GM18519 (cell line): ENCODE measurements at regions not wholly inside any gene's neighbourhood (a gene's known extent, or its start where the extent isn't known, plus 50 kb on each side); places are given as distances from the start of the nearest gene placed in this dataset.
"Not testable (repeated sequence)": the region's sequence is repeated elsewhere in the genome, so short reads cannot be mapped to it uniquely, and the experiment has no call there.

Source experiments
- ATAC-seq: cut with Tn5 transposase; IDR thresholded peaks from one replicate; pipeline ENCODE4 v1.9.1; 2021; ENCODE audit warnings: mild to moderate bottlenecking, moderate library complexity; ENCODE audit not compliant: unreplicated experiment, low FRiP score

DNA sequence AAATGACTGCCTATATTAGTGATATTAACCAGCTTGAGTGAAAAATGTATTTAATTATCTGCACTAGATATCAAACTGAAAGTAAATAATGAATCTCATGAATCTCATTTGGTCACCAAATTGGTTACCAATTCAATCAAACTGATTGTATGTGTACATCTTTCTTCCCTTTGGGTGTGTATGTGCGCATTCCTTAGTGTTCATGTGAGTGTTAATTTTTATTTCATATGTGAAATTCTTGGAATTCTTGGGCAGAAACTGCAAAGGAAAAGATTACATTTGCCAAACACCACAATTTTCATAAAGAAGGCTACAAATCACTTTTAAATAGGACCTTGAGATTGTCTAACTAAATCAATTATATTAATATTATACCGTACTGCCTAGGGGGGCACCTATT, 648.4 kb upstream of the MARCKS start:
- ATAC-seq = no peak

DNA sequence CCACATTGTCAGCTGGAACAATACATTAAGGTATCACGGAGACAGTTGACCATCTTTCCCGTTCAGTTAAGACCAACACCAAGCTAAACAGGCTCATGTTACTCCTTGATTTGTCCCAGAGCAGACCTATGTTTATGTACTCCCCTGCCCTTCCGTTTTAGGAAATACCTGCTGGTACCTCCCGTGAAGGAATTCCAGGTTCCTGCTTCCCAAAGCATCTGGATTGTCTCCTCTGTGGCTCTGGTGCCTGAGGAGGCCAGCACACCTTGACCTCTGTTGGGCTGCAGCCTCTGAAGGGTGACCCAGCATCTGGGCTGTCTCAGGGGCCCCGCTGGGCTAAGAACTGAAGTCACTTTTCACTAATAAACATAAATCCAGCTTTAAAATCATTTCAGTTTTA, 647.8 kb upstream of the MARCKS start:
- ATAC-seq = no peak

DNA sequence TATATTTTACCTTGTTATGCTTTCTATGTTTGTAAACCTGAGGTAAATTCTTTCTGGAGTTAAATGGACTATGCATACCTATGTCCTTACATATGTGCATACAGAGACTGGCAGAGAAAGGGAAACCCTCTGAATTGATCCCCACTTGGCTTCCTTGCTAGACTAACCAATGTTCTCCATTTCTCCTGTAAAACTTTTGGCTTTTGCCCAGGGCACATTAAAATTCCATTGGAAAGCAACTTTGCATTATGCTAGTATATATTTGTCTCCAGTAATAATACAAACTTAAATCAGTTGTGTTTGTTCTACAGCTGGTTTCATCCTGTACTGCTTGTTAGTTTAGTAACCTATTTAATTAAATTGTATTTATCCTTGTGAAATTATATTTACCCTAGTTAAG, 646.0 kb upstream of the MARCKS start:
- no peak for ATAC-seq

DNA sequence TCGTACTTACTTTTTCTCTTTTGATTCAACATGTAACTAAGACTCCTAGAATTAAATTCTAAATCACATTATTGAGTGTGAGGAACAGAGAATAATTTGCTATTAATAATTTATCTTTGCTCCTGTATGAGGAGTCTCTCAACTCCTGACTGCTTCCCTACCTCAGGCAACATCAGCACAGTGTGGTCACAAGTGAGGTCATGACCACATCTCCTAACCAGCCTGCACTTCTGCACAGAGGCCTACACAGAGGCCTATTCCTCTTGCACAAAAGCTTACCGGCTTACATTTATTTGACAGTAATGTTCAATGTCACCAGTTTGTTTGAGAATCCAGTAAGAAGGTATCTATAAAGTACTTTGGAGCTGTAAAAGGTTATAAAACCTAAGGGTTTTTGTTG, 637.4 kb upstream of the MARCKS start:
- no peak for ATAC-seq

DNA sequence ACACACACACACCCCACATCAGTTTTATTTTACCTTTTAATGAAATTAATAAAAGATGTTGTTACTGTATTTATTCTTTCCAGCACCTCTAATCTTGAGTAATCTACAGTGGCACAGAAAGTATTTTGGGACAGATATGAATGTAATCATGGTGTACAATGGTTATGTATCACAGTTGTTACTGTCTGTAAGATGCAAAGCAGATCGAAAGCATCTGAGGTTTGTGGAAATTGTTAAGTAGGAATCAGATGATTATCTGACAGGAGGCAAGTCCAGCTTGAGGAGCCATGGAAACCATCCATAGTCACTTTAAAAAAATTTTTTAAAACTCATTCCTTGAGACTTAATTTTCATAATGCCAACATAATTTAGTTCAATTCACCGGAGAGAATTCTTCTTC, 636.3 kb upstream of the MARCKS start:
- no peak for ATAC-seq

DNA sequence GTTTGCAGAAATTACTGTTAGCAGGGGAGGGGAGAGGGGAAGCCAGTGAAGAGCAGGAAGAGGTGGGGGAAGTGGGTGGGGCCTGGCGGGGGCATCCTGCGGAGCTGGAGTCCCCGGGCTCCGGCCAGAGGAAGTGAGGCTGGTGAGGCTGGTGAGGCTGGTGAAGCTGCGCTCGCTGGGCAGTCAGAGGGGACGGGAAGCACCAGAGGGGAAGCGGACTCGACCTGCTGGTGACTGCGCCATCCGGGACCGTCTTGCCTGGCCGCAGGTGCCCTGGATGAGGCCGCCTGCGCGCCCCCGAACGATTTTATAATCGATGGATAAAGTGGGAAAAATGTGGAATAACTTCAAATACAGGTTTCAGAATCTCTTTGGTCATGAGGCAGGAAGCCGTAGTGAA, 635.3 kb upstream of the MARCKS start:
- ATAC-seq = no peak

DNA sequence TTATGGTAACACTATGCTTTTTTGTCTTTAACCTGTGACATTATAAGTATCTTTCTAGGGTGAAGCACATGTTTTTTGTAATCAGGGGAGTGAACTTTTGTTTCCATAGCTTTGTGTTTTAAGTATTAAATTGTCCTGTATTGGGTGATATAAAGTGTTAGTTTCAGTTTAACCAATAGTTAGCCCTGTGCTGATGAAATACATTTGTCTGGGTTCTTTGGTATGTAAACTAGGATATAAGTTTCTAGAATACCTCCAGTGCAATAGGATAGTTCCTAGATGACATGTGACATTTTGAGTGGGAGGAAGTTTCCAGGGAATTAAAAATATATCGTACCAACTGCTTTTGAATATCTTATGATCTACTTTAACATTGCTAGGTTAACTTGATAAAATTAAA, 611.0 kb upstream of the MARCKS start:
- no peak for ATAC-seq

DNA sequence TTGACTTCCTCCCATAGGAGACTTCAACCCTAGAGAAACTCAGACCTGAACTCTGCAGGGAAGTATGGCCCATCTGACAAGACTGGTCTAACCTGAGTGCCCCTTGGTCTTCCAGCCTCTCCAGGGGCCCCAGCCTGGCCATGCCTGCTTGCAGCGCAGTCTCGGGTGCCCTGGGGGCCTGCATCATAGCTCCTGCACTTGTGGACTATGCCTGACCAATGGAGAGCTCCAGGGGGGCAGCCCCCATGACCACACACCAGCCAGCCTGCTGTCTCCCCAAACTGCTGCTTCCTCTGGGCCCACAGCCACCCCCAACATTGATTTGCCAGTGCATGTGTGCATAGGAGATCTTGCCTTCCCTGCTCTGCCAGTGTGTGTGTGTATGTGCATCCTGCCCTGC, 608.6 kb upstream of the MARCKS start:
- no peak for ATAC-seq

DNA sequence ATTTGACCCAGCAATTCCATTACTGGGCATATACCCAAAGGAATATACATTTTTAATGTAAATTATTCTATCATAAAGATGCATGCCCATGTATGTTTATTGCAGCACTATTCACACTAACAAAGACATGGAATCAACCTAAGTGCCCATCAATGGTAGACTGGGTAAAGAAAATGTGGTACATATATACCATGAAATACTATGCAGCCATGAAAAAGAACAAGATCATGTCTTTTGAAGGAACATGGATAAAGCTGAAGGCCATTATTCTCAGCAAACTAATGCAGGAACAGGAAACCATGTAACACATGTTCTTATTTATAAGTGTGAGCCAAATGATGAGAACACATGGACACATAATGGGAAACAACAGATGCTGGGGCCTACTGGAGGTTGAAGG, 603.0 kb upstream of the MARCKS start:
- ATAC-seq = not testable (repeated sequence)

DNA sequence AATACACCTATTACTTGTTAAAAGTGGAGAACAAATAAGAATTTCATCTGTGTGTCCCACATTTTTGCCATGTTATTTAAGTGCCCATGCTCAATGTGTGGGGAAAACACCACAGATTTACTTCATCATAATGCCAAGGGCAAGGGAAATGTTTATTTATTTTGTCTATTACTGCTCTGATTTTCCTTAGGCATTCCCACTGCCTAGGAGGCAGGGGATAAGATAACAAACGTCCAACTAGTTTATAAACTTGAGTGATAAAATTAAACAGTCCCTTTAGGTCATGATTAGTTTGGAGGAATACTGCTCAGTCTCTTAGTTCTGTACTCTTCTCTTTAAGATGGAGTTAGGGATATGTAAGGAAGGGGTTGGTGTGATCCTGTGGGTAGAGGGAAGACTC, 598.4 kb upstream of the MARCKS start:
- ATAC-seq = no peak

DNA sequence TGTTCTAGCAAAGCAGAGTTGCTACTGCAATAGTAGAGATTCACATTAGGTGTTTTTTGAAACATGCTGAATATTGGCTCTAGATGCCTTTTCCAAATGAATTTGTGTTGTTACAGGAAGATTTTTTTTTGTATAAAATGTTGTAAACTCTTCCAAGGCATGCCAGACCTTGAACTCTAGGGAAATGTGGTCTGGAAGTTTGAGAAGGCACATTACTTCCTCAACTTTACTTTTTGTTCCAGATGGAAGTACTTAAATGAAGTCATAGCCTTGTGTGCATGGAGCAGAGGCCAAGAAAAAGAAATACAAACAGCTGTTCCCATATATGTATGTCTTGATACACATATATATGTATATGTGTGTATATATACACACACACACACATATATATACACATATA, 585.7 kb upstream of the MARCKS start:
- no peak for ATAC-seq

DNA sequence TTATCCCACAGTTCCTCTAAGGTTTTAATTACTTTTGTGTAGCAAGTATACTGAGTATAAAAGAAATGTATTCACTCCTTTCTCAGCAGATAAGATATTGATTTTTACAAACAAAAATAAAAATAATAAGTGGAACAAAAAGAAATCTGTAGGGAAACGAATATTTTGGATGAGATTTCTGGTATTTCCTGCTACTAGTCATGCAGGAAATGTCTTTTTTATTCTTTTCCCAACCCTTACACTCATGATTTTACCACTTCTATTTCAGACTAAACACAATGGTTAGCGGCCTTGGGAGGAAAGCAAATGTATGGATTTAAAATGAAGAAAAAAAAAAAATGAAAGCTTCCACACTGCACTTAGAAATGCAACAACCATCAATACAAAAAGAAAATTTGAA, 580.5 kb upstream of the MARCKS start:
- ATAC-seq = no peak

DNA sequence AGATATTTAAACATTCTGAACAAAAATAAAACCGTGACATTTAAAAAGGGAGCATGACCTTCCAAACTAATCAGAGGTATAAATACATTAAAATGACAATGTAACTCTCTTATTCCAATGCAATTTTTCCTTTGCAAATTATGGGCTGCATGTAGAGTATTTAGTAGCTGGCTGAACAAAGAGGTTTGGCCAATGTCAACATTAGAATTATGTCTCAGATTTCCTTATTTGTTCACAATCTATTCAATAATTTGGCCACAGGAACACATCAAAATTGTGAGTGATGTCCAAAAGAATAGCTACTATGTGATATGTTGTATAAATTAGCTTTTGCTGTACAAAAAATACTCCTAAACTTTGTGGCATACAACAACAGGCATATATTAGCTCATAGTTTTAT, 580.0 kb upstream of the MARCKS start:
- ATAC-seq = no peak

DNA sequence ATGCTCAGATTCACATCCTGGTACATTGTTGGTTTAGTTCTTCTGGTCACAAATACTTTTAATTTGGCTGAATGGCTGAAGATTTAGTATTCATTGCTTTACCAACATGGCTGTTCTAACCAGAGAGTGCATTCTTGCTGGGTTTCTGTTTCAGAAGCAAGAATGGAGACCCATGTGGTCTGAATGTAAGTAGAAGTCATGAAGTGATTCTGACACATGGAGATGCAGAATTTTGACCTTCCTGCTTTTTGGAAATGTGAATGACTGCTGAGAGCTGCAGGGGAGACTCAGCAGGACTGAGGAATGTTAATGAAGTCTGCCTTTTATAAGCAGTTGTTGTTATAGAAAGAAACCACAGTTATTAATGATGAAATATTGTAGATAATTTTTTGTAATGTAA, 576.1 kb upstream of the MARCKS start:
- ATAC-seq = peak; percentile 75

DNA sequence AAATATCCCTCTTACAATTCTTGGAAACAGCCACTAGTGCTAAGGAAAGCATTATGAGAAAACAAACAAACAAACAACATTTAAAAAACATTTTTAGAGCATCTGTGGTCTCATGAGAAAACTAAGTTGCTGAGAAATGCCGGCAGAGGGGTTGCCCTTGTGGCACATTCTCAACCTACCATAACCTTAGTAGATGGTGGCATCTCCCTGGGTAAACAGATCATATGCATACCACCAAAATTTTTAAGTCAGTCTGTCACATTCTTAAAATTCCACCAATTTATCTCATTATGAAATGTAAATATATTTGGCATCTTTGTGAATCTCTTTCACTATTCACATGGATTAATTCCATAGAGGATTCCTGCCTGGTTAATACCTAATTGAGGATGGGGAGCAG, 575.7 kb upstream of the MARCKS start:
- no peak for ATAC-seq

DNA sequence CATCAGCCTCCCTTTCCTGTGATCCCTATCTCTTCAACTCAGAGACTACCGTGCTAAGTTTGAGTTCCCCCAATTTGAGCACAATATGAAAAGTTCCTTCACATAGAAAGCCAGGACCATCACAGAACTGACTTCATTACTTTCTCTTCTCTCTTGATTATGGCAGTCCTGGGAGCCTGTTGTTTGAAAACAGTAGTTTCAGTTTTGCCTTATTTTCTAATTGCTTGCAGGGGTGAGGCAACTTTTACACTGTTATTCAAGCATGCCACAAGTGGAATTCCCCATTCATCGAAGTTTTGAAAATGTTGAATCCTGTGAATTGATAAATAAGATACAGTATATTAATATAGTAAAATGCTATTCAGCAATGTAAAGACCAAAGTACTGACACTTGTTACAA, 569.7 kb upstream of the MARCKS start:
- peak; percentile 51 for ATAC-seq

DNA sequence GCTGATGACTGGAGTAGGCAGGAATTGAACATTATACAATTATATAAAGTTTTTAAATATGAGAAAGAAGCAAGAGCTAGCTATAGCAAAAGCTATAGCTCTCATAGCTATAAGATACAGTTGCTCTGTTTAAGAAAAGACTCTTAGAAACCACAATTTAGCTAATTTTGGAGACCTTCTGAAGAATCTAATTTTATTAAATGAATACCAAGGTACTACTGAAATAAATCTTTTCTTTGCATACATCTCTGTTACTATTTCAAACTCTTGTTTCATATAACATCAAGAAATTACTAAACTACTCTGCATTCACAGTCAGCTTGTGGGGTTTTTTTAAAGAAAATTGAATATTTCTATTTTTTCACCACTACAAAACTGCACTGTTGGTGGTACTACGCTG, 568.7 kb upstream of the MARCKS start:
- ATAC-seq = no peak

DNA sequence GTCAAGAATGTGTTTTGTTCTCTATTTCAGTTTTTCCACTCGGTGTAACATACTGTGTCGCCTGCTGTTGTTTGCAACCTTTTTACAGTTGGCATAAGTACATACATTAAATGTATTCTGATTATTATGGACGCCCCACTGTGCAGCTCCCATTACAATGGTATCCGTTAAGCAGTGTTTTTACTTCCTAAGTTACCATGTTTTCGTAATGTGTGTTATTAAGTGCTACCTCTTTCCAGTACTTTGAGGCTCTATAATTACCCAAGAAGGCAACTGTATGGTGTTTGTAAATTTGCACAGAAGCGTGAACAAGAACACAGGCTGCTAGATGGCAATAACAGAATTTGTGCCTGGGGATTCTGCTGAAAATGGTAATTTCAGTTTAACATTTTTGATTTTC, 568.0 kb upstream of the MARCKS start:
- ATAC-seq = no peak

DNA sequence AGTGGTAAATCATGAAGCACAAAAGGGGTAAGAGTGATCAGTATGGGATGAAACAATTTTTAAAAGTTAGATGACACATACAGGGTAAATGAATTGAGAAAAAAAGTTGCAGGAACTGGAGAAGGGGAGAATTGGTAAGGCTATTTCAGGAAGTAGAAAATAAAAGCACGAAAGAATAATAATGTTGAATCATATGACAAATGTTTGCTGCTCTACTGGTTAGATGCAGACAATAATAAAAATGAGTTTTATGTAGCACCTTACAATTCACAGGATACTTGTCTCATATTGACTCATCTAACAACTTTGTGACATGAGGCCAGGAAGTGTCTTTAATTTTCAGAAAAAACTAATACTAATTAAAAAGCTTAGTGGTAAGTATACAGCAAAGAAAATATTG, 566.5 kb upstream of the MARCKS start:
- no peak for ATAC-seq

DNA sequence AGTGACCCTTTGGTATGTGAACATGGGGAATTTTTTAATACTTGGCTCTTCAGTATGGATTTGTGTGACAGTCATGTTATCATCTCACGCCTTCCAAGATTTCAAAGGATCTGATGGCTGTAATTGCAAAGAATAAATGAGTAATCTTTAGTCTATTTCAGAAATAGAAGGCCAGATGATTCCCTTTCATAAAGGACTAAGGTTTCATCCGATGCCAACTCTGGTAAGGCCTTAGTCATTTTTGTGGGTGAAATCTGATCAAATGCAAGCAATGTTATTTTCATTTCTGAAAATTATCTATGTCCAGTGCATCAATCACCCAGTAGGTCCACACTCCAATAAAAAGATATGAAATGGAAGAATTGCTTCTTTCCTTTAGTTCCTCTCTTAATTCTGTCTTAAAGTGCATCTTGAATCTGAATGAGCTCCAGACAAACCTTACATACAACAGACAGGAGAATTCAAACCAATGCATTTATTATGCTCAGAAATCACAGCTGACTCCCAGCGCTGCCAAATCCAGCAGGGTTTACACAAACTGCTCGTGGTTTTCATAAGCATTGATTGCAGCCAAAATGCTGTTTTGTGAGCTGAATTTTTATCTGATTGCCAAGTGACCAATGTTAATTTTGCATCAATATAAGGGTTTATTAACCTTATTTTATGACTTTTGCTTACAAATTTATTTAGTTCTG, 565.2 kb upstream of the MARCKS start:
- no peak for ATAC-seq

DNA sequence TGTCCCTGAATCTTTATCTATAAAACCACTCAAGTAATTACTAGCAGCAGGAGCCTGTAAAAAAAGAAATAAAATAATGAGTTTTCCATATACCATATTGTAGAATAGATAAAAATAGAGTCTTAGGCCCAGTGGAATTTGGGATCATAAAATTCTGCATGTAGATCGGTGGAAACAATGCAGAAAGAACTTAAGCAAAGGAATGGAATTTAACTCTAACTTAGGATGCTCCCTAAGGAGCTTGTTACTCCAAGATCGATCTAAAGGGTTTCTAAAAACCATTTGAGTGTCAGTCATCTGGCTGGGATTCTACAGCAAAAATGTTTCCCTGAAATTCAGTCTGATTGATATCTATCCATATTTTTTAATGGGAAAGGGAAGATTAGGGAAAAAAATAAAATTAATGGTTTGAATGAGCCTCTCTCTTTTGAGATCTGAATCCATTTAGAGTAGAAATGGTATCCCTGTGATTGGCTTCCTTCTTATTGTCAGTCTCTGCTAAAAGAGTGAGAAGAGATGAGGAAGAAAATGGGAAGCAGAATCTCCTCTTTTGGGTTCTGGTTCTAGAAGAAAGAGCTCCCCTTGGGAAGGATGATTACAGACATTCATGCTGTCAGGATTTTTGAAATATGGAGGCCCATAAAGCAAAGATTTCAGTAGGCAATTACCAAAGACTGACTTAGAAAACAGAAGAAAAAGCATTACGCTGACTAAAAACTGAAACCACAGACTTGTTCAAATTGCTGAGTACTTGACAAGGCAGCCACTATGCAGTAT, 564.3 kb upstream of the MARCKS start:
- peak; percentile 87 for ATAC-seq

DNA sequence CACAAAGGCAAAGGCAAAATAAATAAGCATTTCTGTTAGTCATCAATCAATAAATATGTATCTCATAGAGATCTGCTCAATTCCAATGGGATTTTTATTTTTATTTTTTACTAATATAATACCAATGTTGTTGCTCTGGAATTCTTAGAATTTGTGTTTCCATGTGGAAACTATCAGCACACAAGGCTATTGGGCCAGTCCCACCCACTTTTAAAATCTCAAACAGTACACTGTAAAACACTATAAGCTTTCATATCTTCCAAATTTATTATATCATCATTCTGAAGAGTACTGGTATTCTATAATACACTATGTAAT, 563.8 kb upstream of the MARCKS start:
- ATAC-seq = no peak

DNA sequence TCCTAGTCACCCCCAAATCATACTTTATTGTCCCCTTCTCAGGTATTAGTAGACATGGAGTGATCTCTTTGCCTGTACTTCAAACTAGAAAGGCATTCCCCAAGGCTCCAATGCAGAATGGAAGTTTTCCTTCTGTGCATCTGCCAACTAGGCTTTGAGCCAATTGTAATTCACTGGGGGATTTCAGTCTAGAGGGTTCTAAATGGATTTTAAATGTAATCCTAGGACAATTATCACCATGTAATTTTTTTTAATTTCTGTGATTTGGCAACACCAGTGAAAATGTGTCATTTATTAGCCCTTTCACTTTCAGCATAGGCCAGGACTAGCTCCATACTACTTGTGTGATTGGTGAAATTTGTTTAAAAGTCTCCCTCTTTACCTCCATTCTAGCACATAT, 557.6 kb upstream of the MARCKS start:
- ATAC-seq = no peak
